ENCODE measurements at regions not wholly inside any gene's neighbourhood (a gene's known extent, or its start where the extent isn't known, plus 50 kb on each side); places are given as distances from the start of the nearest gene placed in this dataset.

DNA sequence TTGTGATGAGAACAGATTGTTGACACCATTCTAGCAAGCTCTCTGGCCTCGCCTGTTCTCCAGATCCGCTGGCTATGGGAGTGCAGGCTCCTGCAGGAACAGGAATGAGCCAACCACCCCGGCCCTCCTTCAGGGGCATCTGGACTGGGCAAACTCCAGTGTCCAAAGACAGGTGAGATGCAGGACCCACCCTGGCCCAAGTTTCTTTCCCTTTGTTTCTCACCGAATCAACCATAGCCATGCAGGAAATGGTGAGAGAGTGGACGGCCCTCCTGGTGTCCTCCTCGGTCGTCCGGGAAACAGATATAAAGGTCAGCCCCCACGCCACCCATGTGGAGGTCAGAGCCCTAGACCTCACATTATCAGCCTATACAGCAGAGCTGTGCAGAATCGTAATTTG, 108.6 kb upstream of the IRX2 start:
- no peaks in the 10 kb centered on the region for H3K4me1 Mint-ChIP-seq
- H3K27ac Mint-ChIP-seq, result no peak overlapping the region
- no peaks in the 10 kb centered on the region for H3K9me3 Mint-ChIP-seq
- no peak for ATAC-seq (replicated peaks)
- H3K4me3 Mint-ChIP-seq, result no peak overlapping the region
- H3K27me3 Mint-ChIP-seq, result no peaks in the 10 kb centered on the region
- H3K36me3 Mint-ChIP-seq (ENCODE audit: low read depth), result no peaks in the 10 kb centered on the region

- no peaks in the 10 kb centered on the region for H3K4me1 Mint-ChIP-seq
Measured at GRCh38 chr5:2857837-2858236, 106.4 kb upstream of the IRX2 start.

DNA sequence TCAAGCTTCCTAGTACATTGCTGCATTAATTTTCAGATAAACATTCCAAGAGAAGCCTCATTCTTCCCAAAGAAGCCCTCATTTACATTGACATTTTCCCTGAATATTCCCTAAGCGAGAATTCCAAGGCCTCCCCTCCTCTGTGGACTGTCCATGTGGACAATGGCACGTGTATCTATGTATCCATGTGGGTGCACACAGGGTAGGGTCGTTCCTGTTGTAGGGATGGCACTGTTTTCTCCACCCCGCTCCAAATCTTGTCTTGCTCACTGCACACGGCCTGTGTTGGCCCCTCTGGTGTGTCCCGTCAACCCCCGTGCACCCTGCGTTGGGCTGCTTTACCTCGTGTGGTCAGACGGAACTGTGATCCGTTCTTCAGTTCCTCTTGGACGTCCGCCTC, 104.7 kb upstream of the IRX2 start:
- no peaks in the 10 kb centered on the region for H3K4me1 Mint-ChIP-seq
- no peaks in the 10 kb centered on the region for H3K27me3 Mint-ChIP-seq
- ATAC-seq (replicated peaks), result no peak
- no peak overlapping the region for H3K4me3 Mint-ChIP-seq
- H3K9me3 Mint-ChIP-seq, result peaks cover 8% of the 10 kb centered on the region
- no peaks in the 10 kb centered on the region for H3K36me3 Mint-ChIP-seq (ENCODE audit: low read depth)
- H3K27ac Mint-ChIP-seq, result no peak overlapping the region

More at GRCh38 chr5:2857837-2858236, 106.4 kb upstream of the IRX2 start:
- peaks cover 5% of the 10 kb centered on the region for H3K9me3 Mint-ChIP-seq
- H3K4me3 Mint-ChIP-seq, result no peak overlapping the region
- no peak for ATAC-seq (replicated peaks)
- H3K36me3 Mint-ChIP-seq (ENCODE audit: low read depth), result no peaks in the 10 kb centered on the region
- no peak overlapping the region for H3K27ac Mint-ChIP-seq
- no peaks in the 10 kb centered on the region for H3K27me3 Mint-ChIP-seq

DNA sequence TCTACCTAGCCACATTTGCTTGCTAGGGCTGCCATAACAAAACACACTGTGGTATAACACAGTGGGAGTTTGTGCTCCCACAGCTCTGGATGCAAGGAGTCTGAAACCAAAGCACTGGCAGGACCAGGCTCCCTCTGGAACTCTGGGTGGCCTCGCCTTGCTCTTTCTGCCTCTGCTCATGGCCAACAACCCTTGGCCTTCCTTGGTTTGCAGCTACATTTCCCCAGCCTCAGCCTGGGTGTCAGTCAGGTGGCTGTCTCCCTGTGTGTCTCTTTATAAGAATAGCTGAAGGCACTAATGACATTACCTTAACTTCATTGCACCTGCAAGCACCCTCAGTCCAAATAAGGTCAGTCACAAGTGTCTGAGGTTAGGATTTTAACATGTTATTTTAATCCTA, 101.0 kb upstream of the IRX2 start:
- Mint-ChIP-seq H3K4me3 (no peak overlapping the region), H3K4me1 (no peaks in the 10 kb centered on the region), H3K9me3 (peaks cover 8% of the 10 kb centered on the region), H3K27ac (no peak overlapping the region), H3K27me3 (no peaks in the 10 kb centered on the region), H3K36me3 (ENCODE audit: low read depth) (no peaks in the 10 kb centered on the region)
- no peak for ATAC-seq (replicated peaks)

DNA sequence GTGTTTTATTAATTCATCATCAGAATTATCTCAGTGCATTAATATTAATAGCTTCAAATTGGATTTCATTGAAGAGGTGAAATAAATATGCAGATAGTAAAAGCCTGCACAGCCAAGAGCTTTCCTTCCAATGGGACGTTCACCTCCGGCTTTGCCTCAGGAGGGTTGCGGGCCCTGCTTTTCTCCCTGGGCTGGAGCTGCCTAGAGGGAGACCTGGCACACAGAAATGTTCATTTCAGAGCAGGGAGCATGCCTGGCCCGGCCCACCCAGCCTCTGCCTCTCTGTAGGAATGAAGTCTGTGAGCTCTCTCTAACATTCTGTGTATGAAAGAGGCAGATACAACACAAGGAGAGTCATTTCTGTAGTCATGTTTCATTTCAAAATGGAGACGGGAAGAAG, 100.4 kb upstream of the IRX2 start:
- no peak for ATAC-seq (replicated peaks)
- H3K9me3 Mint-ChIP-seq, result peaks cover 8% of the 10 kb centered on the region
- no peaks in the 10 kb centered on the region for H3K27me3 Mint-ChIP-seq
- H3K36me3 Mint-ChIP-seq (ENCODE audit: low read depth), result no peaks in the 10 kb centered on the region
- H3K4me1 Mint-ChIP-seq, result no peaks in the 10 kb centered on the region
- no peak overlapping the region for H3K4me3 Mint-ChIP-seq
- no peak overlapping the region for H3K27ac Mint-ChIP-seq

- H3K4me1 Mint-ChIP-seq, result no peaks in the 10 kb centered on the region
- H3K4me3 Mint-ChIP-seq, result no peak overlapping the region
- peaks cover 13% of the 10 kb centered on the region for H3K9me3 Mint-ChIP-seq
- H3K27me3 Mint-ChIP-seq, result no peaks in the 10 kb centered on the region
- no peak overlapping the region for H3K27ac Mint-ChIP-seq
- no peaks in the 10 kb centered on the region for H3K36me3 Mint-ChIP-seq (ENCODE audit: low read depth)
- ATAC-seq (replicated peaks), result no peak
Measured at GRCh38 chr5:2849429-2849828, 98.0 kb upstream of the IRX2 start.

DNA sequence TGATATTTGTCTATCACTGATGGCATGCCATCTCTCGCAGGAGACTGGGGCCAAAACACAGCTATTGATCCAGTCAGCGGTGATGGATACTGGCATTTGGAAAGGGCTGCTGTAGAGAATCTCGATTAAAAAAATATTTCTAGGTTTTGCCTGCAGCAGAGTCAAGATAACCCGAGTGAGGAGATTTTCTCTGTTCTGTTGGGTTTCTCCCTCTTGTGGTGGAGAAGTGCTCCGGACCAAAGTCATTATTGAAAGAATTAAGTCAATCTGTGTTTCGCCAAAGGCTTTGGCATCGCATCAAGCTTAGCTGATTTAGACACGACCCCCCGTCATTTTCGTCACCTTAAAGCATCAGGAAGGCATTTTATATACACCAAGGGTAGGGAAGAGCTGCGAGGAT, 97.1 kb upstream of the IRX2 start:
- no peak for ATAC-seq (replicated peaks)
- no peaks in the 10 kb centered on the region for H3K36me3 Mint-ChIP-seq (ENCODE audit: low read depth)

GRCh38 chr5:2847608-2848007, 96.1 kb upstream of the IRX2 start:
- H3K27me3 Mint-ChIP-seq, result no peaks in the 10 kb centered on the region
- no peak overlapping the region for H3K4me3 Mint-ChIP-seq
- no peaks in the 10 kb centered on the region for H3K36me3 Mint-ChIP-seq (ENCODE audit: low read depth)
- peaks cover 8% of the 10 kb centered on the region for H3K9me3 Mint-ChIP-seq
- no peak for ATAC-seq (replicated peaks)
- no peaks in the 10 kb centered on the region for H3K4me1 Mint-ChIP-seq
- H3K27ac Mint-ChIP-seq, result no peak overlapping the region

More for the DNA sequence above, 97.1 kb upstream of the IRX2 start:
- no peaks in the 10 kb centered on the region for H3K27me3 Mint-ChIP-seq
- H3K27ac Mint-ChIP-seq, result no peak overlapping the region
- no peaks in the 10 kb centered on the region for H3K4me1 Mint-ChIP-seq
- H3K4me3 Mint-ChIP-seq, result no peak overlapping the region
- H3K9me3 Mint-ChIP-seq, result peaks cover 12% of the 10 kb centered on the region

- H3K4me1 Mint-ChIP-seq, result no peaks in the 10 kb centered on the region
- H3K36me3 Mint-ChIP-seq (ENCODE audit: low read depth), result no peaks in the 10 kb centered on the region
- no peak overlapping the region for H3K4me3 Mint-ChIP-seq
- H3K9me3 Mint-ChIP-seq, result peaks cover 5% of the 10 kb centered on the region
- no peak for ATAC-seq (replicated peaks)
- H3K27ac Mint-ChIP-seq, result no peak overlapping the region
- H3K27me3 Mint-ChIP-seq, result no peaks in the 10 kb centered on the region
Measured at GRCh38 chr5:2841208-2841607, 89.7 kb upstream of the IRX2 start.

DNA sequence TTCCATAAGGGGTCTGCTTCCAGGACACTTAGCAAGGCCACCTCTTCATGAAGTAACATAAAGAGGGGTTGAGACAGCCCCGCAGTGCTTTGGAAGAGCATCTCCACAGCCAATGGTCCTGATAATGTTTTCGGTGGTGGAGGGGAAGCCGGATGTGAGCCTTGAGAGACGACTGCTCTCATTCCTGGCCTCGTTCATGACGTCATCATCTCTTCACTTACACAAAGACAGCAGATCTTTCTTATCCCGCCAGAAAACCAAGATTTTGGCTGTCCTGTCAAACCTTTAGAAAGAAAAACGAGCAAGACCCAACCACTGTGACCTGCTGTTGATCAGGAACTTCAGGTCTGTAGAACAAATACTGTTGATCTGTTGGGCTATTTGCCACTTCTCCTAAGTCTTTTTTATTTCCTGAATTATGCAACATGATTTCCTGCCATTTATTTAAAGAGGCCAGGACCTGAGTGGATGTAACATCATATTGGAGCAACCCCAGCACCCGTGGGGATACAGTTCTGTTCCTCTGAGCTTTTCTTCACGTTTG, 89.0 kb upstream of the IRX2 start:
- Mint-ChIP-seq H3K36me3 (ENCODE audit: low read depth) (no peaks in the 10 kb centered on the region), H3K4me3 (no peak overlapping the region), H3K4me1 (no peaks in the 10 kb centered on the region), H3K27ac (no peak overlapping the region), H3K9me3 (peaks cover 1% of the 10 kb centered on the region), H3K27me3 (no peaks in the 10 kb centered on the region)
- no peak for ATAC-seq (replicated peaks)

GRCh38 chr5:2836133-2836532, 84.7 kb upstream of the IRX2 start:
- Mint-ChIP-seq H3K9me3 (no peaks in the 10 kb centered on the region), H3K4me3 (no peak overlapping the region)

DNA sequence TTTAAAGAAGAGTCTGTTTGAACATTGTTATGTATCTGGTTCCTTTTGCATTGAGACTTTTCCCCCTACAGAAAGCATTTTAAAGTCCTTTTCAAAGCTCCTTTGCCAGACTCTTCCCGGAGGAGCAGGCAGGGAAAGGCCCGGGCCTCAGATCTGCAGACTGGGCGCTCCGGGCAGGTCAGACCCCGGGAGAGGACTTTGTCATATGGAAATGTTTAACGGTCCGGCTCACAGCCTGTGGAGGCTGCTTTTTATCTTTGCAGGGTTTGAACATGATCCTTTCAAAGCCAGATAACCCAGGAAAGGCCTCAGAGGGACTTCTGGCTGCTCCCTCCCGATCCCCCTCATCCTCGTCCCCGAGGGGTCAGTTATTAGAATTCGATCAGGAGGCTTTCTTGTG, 82.1 kb upstream of the IRX2 start:
- Mint-ChIP-seq H3K27me3 (no peaks in the 10 kb centered on the region), H3K9me3 (peaks cover 5% of the 10 kb centered on the region), H3K4me1 (no peaks in the 10 kb centered on the region), H3K36me3 (ENCODE audit: low read depth) (no peaks in the 10 kb centered on the region), H3K27ac (no peak overlapping the region), H3K4me3 (no peak overlapping the region)
- no peak for ATAC-seq (replicated peaks)

More at GRCh38 chr5:2836133-2836532, 84.7 kb upstream of the IRX2 start:
- ATAC-seq (replicated peaks), result no peak
- no peaks in the 10 kb centered on the region for H3K27me3 Mint-ChIP-seq
- H3K4me1 Mint-ChIP-seq, result no peaks in the 10 kb centered on the region
- H3K27ac Mint-ChIP-seq, result no peak overlapping the region
- H3K36me3 Mint-ChIP-seq (ENCODE audit: low read depth), result no peaks in the 10 kb centered on the region

DNA sequence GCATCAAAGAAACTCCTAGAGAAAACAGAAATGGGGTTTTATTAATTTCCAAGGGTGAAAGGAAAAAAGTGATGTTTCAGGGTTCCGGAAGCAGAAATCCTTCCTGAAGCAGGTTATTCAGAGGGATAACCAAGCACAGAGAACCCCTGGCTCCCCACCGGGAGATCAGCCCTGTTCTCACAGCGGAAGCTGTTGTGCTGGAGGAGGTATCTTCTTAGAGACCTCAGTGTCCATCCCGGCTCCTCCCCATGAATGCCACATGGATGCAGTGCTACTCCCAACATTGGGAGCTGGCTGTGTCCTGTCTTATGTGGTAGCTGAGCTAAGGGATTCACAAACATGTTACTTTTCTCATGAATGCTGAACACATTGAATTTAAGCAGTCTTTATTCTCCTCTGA, 80.9 kb upstream of the IRX2 start:
- no peaks in the 10 kb centered on the region for H3K4me1 Mint-ChIP-seq
- H3K9me3 Mint-ChIP-seq, result peaks cover 5% of the 10 kb centered on the region
- no peak overlapping the region for H3K27ac Mint-ChIP-seq

GRCh38 chr5:2829239-2829638, 77.8 kb upstream of the IRX2 start:
- Mint-ChIP-seq H3K4me1 (no peaks in the 10 kb centered on the region), H3K4me3 (no peak overlapping the region), H3K27me3 (no peaks in the 10 kb centered on the region), H3K27ac (no peak overlapping the region), H3K9me3 (peaks cover 5% of the 10 kb centered on the region), H3K36me3 (ENCODE audit: low read depth) (no peaks in the 10 kb centered on the region)
- ATAC-seq (replicated peaks), result no peak

More for the DNA sequence above, 80.9 kb upstream of the IRX2 start:
- ATAC-seq (replicated peaks), result no peak
- Mint-ChIP-seq H3K4me3 (no peak overlapping the region), H3K36me3 (ENCODE audit: low read depth) (no peaks in the 10 kb centered on the region), H3K27me3 (no peaks in the 10 kb centered on the region)

- ATAC-seq (replicated peaks), result no peak
- Mint-ChIP-seq H3K4me3 (no peak overlapping the region), H3K27me3 (no peaks in the 10 kb centered on the region)
Measured at GRCh38 chr5:2818936-2819335, 67.5 kb upstream of the IRX2 start.

GRCh38 chr5:2817031-2817603, 65.6 kb upstream of the IRX2 start:
- Mint-ChIP-seq H3K4me1 (no peaks in the 10 kb centered on the region), H3K27ac (no peak overlapping the region), H3K4me3 (no peak overlapping the region), H3K9me3 (peaks cover 4% of the 10 kb centered on the region), H3K36me3 (ENCODE audit: low read depth) (no peaks in the 10 kb centered on the region), H3K27me3 (no peaks in the 10 kb centered on the region)
- ATAC-seq (replicated peaks), result no peak

More at GRCh38 chr5:2818936-2819335, 67.5 kb upstream of the IRX2 start:
- no peaks in the 10 kb centered on the region for H3K36me3 Mint-ChIP-seq (ENCODE audit: low read depth)
- no peaks in the 10 kb centered on the region for H3K4me1 Mint-ChIP-seq
- no peak overlapping the region for H3K27ac Mint-ChIP-seq
- peaks cover 11% of the 10 kb centered on the region for H3K9me3 Mint-ChIP-seq
